ENCODE measurements at regions not wholly inside any gene's neighbourhood (a gene's known extent, or its start where the extent isn't known, plus 50 kb on each side); places are given as distances from the start of the nearest gene placed in this dataset.

GRCh38 chr3:90054311-90054710 lies 946.9 kb downstream of the EPHA3 start:
- Mint-ChIP-seq H3K27me3 (ENCODE audit: low read depth) (0 out of 2 replicates have a peak, but pooled peaks cover 2% of the 10 kb centered on the region), H3K4me1 (peaks cover 12% of the 10 kb centered on the region)

More at GRCh38 chr3:90054311-90054710, 946.9 kb downstream of the EPHA3 start:
- POLR2A ChIA-PET, result no interaction called here
- CTCF ChIA-PET, result no interaction called here
- H3K4me3 Mint-ChIP-seq, result no peak overlapping the region
- ATAC-seq (no peak), DNase-seq (ENCODE audit: low spot score) (no peak)
- peaks cover 11% of the 10 kb centered on the region for H3K36me3 Mint-ChIP-seq
- TF ChIP-seq E2F1 (CRISPR knock-in tag; IDR thresholded peaks at IDR 0.05), result no peak
- TF ChIP-seq, protein P1, sequence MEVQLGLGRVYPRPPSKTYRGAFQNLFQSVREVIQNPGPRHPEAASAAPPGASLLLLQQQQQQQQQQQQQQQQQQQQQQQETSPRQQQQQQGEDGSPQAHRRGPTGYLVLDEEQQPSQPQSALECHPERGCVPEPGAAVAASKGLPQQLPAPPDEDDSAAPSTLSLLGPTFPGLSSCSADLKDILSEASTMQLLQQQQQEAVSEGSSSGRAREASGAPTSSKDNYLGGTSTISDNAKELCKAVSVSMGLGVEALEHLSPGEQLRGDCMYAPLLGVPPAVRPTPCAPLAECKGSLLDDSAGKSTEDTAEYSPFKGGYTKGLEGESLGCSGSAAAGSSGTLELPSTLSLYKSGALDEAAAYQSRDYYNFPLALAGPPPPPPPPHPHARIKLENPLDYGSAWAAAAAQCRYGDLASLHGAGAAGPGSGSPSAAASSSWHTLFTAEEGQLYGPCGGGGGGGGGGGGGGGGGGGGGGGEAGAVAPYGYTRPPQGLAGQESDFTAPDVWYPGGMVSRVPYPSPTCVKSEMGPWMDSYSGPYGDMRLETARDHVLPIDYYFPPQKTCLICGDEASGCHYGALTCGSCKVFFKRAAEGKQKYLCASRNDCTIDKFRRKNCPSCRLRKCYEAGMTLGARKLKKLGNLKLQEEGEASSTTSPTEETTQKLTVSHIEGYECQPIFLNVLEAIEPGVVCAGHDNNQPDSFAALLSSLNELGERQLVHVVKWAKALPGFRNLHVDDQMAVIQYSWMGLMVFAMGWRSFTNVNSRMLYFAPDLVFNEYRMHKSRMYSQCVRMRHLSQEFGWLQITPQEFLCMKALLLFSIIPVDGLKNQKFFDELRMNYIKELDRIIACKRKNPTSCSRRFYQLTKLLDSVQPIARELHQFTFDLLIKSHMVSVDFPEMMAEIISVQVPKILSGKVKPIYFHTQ (CRISPR knock-in tag; IDR thresholded peaks at IDR 0.05), result no peak
- no peak for TF ChIP-seq ZNF425 (CRISPR knock-in tag; conservative IDR thresholded peaks at IDR 0.05)
- TF ChIP-seq, protein P2, sequence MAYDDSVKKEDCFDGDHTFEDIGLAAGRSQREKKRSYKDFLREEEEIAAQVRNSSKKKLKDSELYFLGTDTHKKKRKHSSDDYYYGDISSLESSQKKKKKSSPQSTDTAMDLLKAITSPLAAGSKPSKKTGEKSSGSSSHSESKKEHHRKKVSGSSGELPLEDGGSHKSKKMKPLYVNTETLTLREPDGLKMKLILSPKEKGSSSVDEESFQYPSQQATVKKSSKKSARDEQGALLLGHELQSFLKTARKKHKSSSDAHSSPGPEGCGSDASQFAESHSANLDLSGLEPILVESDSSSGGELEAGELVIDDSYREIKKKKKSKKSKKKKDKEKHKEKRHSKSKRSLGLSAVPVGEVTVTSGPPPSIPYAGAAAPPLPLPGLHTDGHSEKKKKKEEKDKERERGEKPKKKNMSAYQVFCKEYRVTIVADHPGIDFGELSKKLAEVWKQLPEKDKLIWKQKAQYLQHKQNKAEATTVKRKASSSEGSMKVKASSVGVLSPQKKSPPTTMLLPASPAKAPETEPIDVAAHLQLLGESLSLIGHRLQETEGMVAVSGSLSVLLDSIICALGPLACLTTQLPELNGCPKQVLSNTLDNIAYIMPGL (CRISPR knock-in tag; IDR thresholded peaks at IDR 0.05), result no peak
- TF ChIP-seq GTF2I (CRISPR knock-in tag; conservative IDR thresholded peaks at IDR 0.05), result no peak
- TF ChIP-seq, protein P3, sequence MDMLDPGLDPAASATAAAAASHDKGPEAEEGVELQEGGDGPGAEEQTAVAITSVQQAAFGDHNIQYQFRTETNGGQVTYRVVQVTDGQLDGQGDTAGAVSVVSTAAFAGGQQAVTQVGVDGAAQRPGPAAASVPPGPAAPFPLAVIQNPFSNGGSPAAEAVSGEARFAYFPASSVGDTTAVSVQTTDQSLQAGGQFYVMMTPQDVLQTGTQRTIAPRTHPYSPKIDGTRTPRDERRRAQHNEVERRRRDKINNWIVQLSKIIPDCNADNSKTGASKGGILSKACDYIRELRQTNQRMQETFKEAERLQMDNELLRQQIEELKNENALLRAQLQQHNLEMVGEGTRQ (CRISPR knock-in tag; IDR thresholded peaks at IDR 0.05), result no peak
- TF ChIP-seq, protein P4, sequence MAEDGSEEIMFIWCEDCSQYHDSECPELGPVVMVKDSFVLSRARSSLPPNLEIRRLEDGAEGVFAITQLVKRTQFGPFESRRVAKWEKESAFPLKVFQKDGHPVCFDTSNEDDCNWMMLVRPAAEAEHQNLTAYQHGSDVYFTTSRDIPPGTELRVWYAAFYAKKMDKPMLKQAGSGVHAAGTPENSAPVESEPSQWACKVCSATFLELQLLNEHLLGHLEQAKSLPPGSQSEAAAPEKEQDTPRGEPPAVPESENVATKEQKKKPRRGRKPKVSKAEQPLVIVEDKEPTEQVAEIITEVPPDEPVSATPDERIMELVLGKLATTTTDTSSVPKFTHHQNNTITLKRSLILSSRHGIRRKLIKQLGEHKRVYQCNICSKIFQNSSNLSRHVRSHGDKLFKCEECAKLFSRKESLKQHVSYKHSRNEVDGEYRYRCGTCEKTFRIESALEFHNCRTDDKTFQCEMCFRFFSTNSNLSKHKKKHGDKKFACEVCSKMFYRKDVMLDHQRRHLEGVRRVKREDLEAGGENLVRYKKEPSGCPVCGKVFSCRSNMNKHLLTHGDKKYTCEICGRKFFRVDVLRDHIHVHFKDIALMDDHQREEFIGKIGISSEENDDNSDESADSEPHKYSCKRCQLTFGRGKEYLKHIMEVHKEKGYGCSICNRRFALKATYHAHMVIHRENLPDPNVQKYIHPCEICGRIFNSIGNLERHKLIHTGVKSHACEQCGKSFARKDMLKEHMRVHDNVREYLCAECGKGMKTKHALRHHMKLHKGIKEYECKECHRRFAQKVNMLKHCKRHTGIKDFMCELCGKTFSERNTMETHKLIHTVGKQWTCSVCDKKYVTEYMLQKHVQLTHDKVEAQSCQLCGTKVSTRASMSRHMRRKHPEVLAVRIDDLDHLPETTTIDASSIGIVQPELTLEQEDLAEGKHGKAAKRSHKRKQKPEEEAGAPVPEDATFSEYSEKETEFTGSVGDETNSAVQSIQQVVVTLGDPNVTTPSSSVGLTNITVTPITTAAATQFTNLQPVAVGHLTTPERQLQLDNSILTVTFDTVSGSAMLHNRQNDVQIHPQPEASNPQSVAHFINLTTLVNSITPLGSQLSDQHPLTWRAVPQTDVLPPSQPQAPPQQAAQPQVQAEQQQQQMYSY (CRISPR knock-in tag; IDR thresholded peaks at IDR 0.05), result no peak
- TF ChIP-seq ZNF396 (CRISPR knock-in tag; IDR thresholded peaks at IDR 0.05; ENCODE audit: borderline replicate concordance), result no peak
- TF ChIP-seq ESRRA (CRISPR knock-in tag; IDR thresholded peaks at IDR 0.05; ENCODE audit: borderline replicate concordance), result no peak
- TF ChIP-seq ELF4 (CRISPR knock-in tag; IDR thresholded peaks at IDR 0.05; ENCODE audit: low read depth), result no peak
- no peak for TF ChIP-seq ZNF671 (CRISPR knock-in tag; IDR thresholded peaks at IDR 0.05)
- no peak overlapping the region for H3K27ac Mint-ChIP-seq
- peaks cover 13% of the 10 kb centered on the region for H3K9me3 Mint-ChIP-seq

Measured in WTC11 (cell line).